CD4-positive, alpha-beta memory T cell (primary cell): ENCODE measurements at regions not wholly inside any gene's neighbourhood (a gene's known extent, or its start where the extent isn't known, plus 50 kb on each side); places are given as distances from the start of the nearest gene placed in this dataset.
A peak's percentile ranks its signal among the peaks of the same experiment; 100 is the strongest.

Experiments
- CTCF ChIA-PET: fragments of 350-600 bp; sonication (Branson Sonifier 250); formaldehyde crosslinking; loops from one replicate; lab custom pipeline; 2021; ENCODE audit warnings: inconsistent platforms; ENCODE audit not compliant: partially characterized antibody; lab: Charles Lee
- POLR2A ChIA-PET: fragments of 350-600 bp; sonication (Branson Sonifier 250); formaldehyde crosslinking; loops from one replicate; lab custom pipeline; 2021; ENCODE audit not compliant: partially characterized antibody; lab: Charles Lee
- DNase-seq, 5 donors: peaks; one replicate each; pipeline versions ENCODE4 v3.0.0 to v3.0.0-alpha.2; 2020 to 2022; ENCODE audit warnings: mixed read lengths in 1 of 5
- H3K27ac ChIP-seq: one replicate; pipeline ENCODE4 v1.7.0; 2013; ENCODE audit warnings: low read depth, low read length
- H3K27me3 ChIP-seq: 2 replicates; pipeline ENCODE4 v1.7.0; 2013; ENCODE audit warnings: mild to moderate bottlenecking, low read length, moderate library complexity; ENCODE audit not compliant: insufficient read depth
- H3K36me3 ChIP-seq: 2 replicates; pipeline ENCODE4 v1.7.0; 2013; ENCODE audit warnings: mild to moderate bottlenecking, low read length, moderate library complexity; ENCODE audit not compliant: insufficient read depth
- H3K4me1 ChIP-seq: 2 replicates; pipeline ENCODE4 v1.7.0; 2013; ENCODE audit warnings: mild to moderate bottlenecking, low read length, moderate library complexity; ENCODE audit not compliant: insufficient read depth
- H3K4me3 ChIP-seq, 2 donors: one replicate each; pipeline ENCODE4 v1.7.0; 2013; ENCODE audit warnings: low read length in 2 of 2, mild to moderate bottlenecking in 1 of 2
- H3K9me3 ChIP-seq, 2 donors: one replicate each; pipeline ENCODE4 v1.7.0; 2013; ENCODE audit warnings: low read length in 2 of 2, control low read depth in 1 of 2; ENCODE audit not compliant: control insufficient read depth in 1 of 2
- H3K27ac Mint-ChIP-seq, 7 donors: one replicate each; pipeline ENCODE4 v1.8.0; 2020 to 2021; ENCODE audit warnings: mixed read lengths in 7 of 7, mild to moderate bottlenecking in 6 of 7, inconsistent platforms in 3 of 7, moderate library complexity in 3 of 7
- H3K27me3 Mint-ChIP-seq, 2 donors: one replicate each; pipeline ENCODE4 v1.8.0; 2020 to 2021; ENCODE audit warnings: mixed read lengths in 2 of 2
- H3K36me3 Mint-ChIP-seq, 2 donors: one replicate each; pipeline ENCODE4 v1.8.0; 2020 to 2021; ENCODE audit warnings: mixed read lengths in 2 of 2, inconsistent platforms in 1 of 2, mild to moderate bottlenecking in 1 of 2
- H3K4me1 Mint-ChIP-seq, 4 donors: one replicate each; pipeline ENCODE4 v1.8.0; 2020 to 2021; ENCODE audit warnings: mixed read lengths in 4 of 4, mild to moderate bottlenecking in 1 of 4
- H3K4me3 Mint-ChIP-seq, 8 donors: one replicate each; pipeline ENCODE4 v1.8.0; 2020 to 2021; ENCODE audit warnings: mixed read lengths in 8 of 8, mild to moderate bottlenecking in 7 of 8, moderate library complexity in 6 of 8, inconsistent platforms in 3 of 8
- H3K9me3 Mint-ChIP-seq, 8 donors: one replicate each; pipeline ENCODE4 v1.8.0; 2020 to 2021; ENCODE audit warnings: mixed read lengths in 8 of 8, mild to moderate bottlenecking in 5 of 8, inconsistent platforms in 3 of 8, moderate library complexity in 1 of 8
- intact Hi-C: fragments of 100-400 bp; cut with micrococcal nuclease; formaldehyde crosslinking; loops from one replicate; pipeline ENCODE4 v1.15.1; 2023

DNA sequence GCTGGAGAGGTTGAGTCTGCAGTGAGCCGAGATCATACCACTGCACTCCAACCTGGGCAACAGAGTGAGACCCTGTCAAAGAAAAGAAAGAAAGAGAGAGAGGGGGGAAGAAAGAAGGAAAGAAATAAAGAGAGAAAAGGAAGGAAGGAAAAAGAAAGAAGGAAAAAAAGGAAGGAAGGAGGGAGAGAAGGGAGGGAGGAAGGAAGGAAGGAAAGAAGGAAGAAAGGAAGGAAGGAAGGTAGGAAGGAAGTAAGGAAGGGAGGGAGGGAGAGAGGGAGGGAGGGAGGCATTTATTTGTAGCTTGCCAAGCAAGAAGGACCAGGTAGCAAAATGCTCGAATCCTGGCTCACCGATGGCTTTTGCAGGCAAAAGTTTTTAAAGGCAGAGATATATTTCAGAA, 74.5 kb upstream of the BAIAP2L1 start:
- ChIA-PET POLR2A (no interaction called here), CTCF (no interaction called here)
- Mint-ChIP-seq H3K4me3 (no peak overlapping the region), H3K9me3 (peaks cover 0 to 5% (median 0%) of the 10 kb centered on the region in 8 donors), H3K27me3 (peaks cover 14 to 17% of the 10 kb centered on the region in 2 donors), H3K4me1 (peaks cover 0 to 7% (median 4%) of the 10 kb centered on the region in 4 donors), H3K36me3 (peaks cover 0 to 3% of the 10 kb centered on the region in 2 donors), H3K27ac (no peak overlapping the region)
- H3K9me3 ChIP-seq: no peaks in the 10 kb centered on the region
- DNase-seq: no peak
- intact Hi-C loops: no loop called here
- H3K4me3 ChIP-seq: no peak overlapping the region
- no peaks in the 10 kb centered on the region for H3K4me1 ChIP-seq
- H3K27ac ChIP-seq: no peak overlapping the region
- H3K36me3 ChIP-seq: no peaks in the 10 kb centered on the region
- H3K27me3 ChIP-seq: no peaks in the 10 kb centered on the region

- Mint-ChIP-seq H3K27ac (no peak overlapping the region), H3K4me1 (peaks cover 0 to 7% (median 4%) of the 10 kb centered on the region in 4 donors), H3K27me3 (peaks cover 14 to 20% of the 10 kb centered on the region in 2 donors), H3K9me3 (peaks cover 0 to 5% (median 0%) of the 10 kb centered on the region in 8 donors), H3K36me3 (peaks cover 0 to 3% of the 10 kb centered on the region in 2 donors), H3K4me3 (no peak overlapping the region)
- Histone ChIP-seq H3K4me3 (no peak overlapping the region), H3K9me3 (no peaks in the 10 kb centered on the region), H3K27ac (no peak overlapping the region), H3K27me3 (no peaks in the 10 kb centered on the region), H3K36me3 (no peaks in the 10 kb centered on the region), H3K4me1 (no peaks in the 10 kb centered on the region)
- ChIA-PET CTCF (no interaction called here), POLR2A (no interaction called here)
- DNase-seq: no peak
- intact Hi-C loops: no loop called here
Measured at GRCh38 chr7:98474558-98474957, 73.7 kb upstream of the BAIAP2L1 start.

DNA sequence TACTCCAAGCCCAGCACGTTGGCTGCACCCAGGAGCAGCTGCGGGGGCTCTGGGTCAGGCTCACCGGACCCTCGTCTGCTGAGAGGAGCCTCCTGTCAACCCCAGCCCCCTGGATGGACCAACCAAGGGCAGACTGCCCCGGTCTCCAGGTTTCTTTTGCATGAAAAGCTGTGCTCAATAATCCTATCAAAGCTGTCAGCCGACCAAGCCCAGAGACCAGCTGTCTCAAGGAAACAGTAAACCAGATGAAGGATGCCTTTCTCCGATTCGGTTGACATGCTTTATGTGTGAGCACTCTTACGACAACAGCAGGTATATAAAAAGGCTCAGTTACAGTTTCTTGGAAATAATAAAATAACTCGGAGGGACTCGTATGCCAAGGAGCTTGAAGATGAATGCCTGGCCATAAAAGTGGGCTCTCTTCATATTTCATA, 71.6 kb upstream of the BAIAP2L1 start:
- intact Hi-C loops: no loop called here
- Histone ChIP-seq H3K36me3 (no peaks in the 10 kb centered on the region), H3K27ac (no peak overlapping the region), H3K27me3 (no peaks in the 10 kb centered on the region), H3K4me3 (no peak overlapping the region), H3K4me1 (no peaks in the 10 kb centered on the region), H3K9me3 (no peaks in the 10 kb centered on the region)
- Mint-ChIP-seq H3K4me1 (peaks cover 0 to 7% (median 4%) of the 10 kb centered on the region in 4 donors), H3K36me3 (peaks cover 0 to 3% of the 10 kb centered on the region in 2 donors), H3K9me3 (peaks cover 0 to 13% (median 0%) of the 10 kb centered on the region in 8 donors), H3K27ac (no peak overlapping the region), H3K27me3 (peaks cover 19 to 21% of the 10 kb centered on the region in 2 donors), H3K4me3 (no peak overlapping the region)
- ChIA-PET POLR2A (no interaction called here), CTCF (no interaction called here)
- no peak for DNase-seq

GRCh38 chr7:98470485-98471240, 69.8 kb upstream of the BAIAP2L1 start:
- CTCF ChIA-PET: no interaction called here
- no peaks in the 10 kb centered on the region for H3K27me3 ChIP-seq
- DNase-seq: no peak
- POLR2A ChIA-PET: no interaction called here
- H3K27ac ChIP-seq: no peak overlapping the region
- H3K36me3 ChIP-seq: no peaks in the 10 kb centered on the region
- Mint-ChIP-seq H3K4me1 (peaks cover 0 to 7% (median 4%) of the 10 kb centered on the region in 4 donors), H3K27me3 (peaks cover 19 to 21% of the 10 kb centered on the region in 2 donors), H3K27ac (no peak overlapping the region), H3K9me3 (peaks cover 0 to 13% (median 0%) of the 10 kb centered on the region in 8 donors), H3K36me3 (peaks cover 0 to 3% of the 10 kb centered on the region in 2 donors), H3K4me3 (peak overlapping the region in 4 of 8 donors; percentile 39 to 57 (median 52))
- no peak overlapping the region for H3K4me3 ChIP-seq
- no peaks in the 10 kb centered on the region for H3K9me3 ChIP-seq
- intact Hi-C loops: no loop called here
- H3K4me1 ChIP-seq: no peaks in the 10 kb centered on the region

DNA sequence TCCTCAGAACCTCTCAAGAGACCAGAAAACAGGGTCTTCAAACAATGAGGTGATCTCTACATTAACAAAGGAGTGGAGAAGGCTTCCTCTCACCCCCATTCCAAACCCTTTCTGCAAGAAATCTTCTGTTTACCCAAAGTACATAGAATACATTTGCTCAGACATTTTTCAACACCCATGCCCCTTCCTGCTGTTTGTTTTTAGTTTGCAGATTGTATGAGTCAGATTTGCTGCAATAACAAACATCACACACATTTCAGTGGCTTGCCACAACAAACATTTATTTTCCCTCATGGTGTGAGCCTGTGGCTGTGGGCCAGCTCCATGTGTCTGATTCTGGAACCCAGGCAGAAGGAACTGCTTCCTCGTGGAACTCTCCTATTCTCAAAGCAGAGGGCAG, 68.2 kb upstream of the BAIAP2L1 start:
- H3K4me3 ChIP-seq: no peak overlapping the region
- peaks cover 0 to 7% (median 4%) of the 10 kb centered on the region in 4 donors for H3K4me1 Mint-ChIP-seq
- peaks cover 0 to 3% of the 10 kb centered on the region in 2 donors for H3K36me3 Mint-ChIP-seq
- H3K27me3 ChIP-seq: no peaks in the 10 kb centered on the region
- H3K27ac ChIP-seq: no peak overlapping the region
- H3K27ac Mint-ChIP-seq: no peak overlapping the region
- no peaks in the 10 kb centered on the region for H3K36me3 ChIP-seq
- H3K4me1 ChIP-seq: no peaks in the 10 kb centered on the region
- H3K9me3 Mint-ChIP-seq: peaks cover 0 to 13% (median 0%) of the 10 kb centered on the region in 8 donors
- H3K9me3 ChIP-seq: no peaks in the 10 kb centered on the region
- DNase-seq: no peak
- H3K4me3 Mint-ChIP-seq: no peak overlapping the region
- ChIA-PET POLR2A (no interaction called here), CTCF (no interaction called here)
- H3K27me3 Mint-ChIP-seq: peaks cover 19 to 21% of the 10 kb centered on the region in 2 donors
- intact Hi-C loops: no loop called here

- H3K9me3 ChIP-seq: no peaks in the 10 kb centered on the region
- H3K4me1 ChIP-seq: no peaks in the 10 kb centered on the region
- H3K4me3 ChIP-seq: no peak overlapping the region
- H3K27ac ChIP-seq: no peak overlapping the region
- ChIA-PET CTCF (no interaction called here), POLR2A (no interaction called here)
- Mint-ChIP-seq H3K36me3 (peaks cover 0 to 3% of the 10 kb centered on the region in 2 donors), H3K27ac (no peak overlapping the region), H3K4me1 (peaks cover 0 to 7% (median 4%) of the 10 kb centered on the region in 4 donors), H3K27me3 (peaks cover 18 to 19% of the 10 kb centered on the region in 2 donors), H3K4me3 (no peak overlapping the region), H3K9me3 (peaks cover 0 to 13% (median 0%) of the 10 kb centered on the region in 8 donors)
- H3K27me3 ChIP-seq: no peaks in the 10 kb centered on the region
- intact Hi-C loops: no loop called here
- H3K36me3 ChIP-seq: no peaks in the 10 kb centered on the region
- DNase-seq: no peak
Measured at GRCh38 chr7:98467570-98468312, 66.9 kb upstream of the BAIAP2L1 start.

- H3K4me3 ChIP-seq: no peak overlapping the region
- H3K4me1 ChIP-seq: no peaks in the 10 kb centered on the region
- no peaks in the 10 kb centered on the region for H3K4me1 Mint-ChIP-seq
- ChIA-PET POLR2A (no interaction called here), CTCF (no interaction called here)
- H3K27ac ChIP-seq: no peak overlapping the region
- peaks cover 5 to 7% of the 10 kb centered on the region in 2 donors for H3K27me3 Mint-ChIP-seq
- intact Hi-C loops: no loop called here
- H3K4me3 Mint-ChIP-seq: no peak overlapping the region
- no peak for DNase-seq
- no peaks in the 10 kb centered on the region for H3K36me3 ChIP-seq
- H3K27ac Mint-ChIP-seq: no peak overlapping the region
- H3K27me3 ChIP-seq: no peaks in the 10 kb centered on the region
- no peaks in the 10 kb centered on the region for H3K9me3 ChIP-seq
- peaks cover 0 to 8% (median 0%) of the 10 kb centered on the region in 8 donors for H3K9me3 Mint-ChIP-seq
- no peaks in the 10 kb centered on the region for H3K36me3 Mint-ChIP-seq
Measured at GRCh38 chr7:98465022-98465421, 64.1 kb upstream of the BAIAP2L1 start.
